MCF 10A (cell line): ENCODE measurements at regions not wholly inside any gene's neighbourhood (a gene's known extent, or its start where the extent isn't known, plus 50 kb on each side); places are given as distances from the start of the nearest gene placed in this dataset.

Experiments used
- BruUV-seq: library from RNA; stranded (reverse); fragments of 400-500 nt; replicated peaks from 2 replicates; lab custom pipeline; 2021; lab: Mats Ljungman, UMichigan
- CTCF ChIA-PET: fragments of 300-600 bp; sonication (Branson Sonifier 250); formaldehyde crosslinking; extraction: SDS; loops from one replicate; lab custom pipeline; 2021; ENCODE audit warnings: antibody characterized with exemption, inconsistent platforms; lab: Yijun Ruan, JAX
- POLR2A ChIA-PET: fragments of 300-600, 350-650 bp; sonication (Branson Sonifier 250); formaldehyde crosslinking; extraction: SDS; loops from one replicate; lab custom pipeline; 2020; ENCODE audit warnings: antibody characterized with exemption, inconsistent platforms; lab: Yijun Ruan, JAX
- DNase-seq: peaks from one replicate; pipeline ENCODE4 v3.0.0-alpha.2; 2018; ENCODE audit not compliant: unreplicated experiment
- H3K27ac Mint-ChIP-seq: one replicate; pipeline ENCODE4 v1.8.0; 2022; ENCODE audit warnings: mild to moderate bottlenecking, low read depth, mixed read lengths; ENCODE audit not compliant: unreplicated experiment
- H3K27me3 Mint-ChIP-seq: one replicate; pipeline ENCODE4 v1.8.0; 2022; ENCODE audit warnings: mixed read lengths; ENCODE audit not compliant: insufficient read depth, unreplicated experiment
- H3K36me3 Mint-ChIP-seq: one replicate; pipeline ENCODE4 v1.8.0; 2022; ENCODE audit warnings: mild to moderate bottlenecking, moderate library complexity, mixed read lengths; ENCODE audit not compliant: insufficient read depth, unreplicated experiment
- H3K4me1 Mint-ChIP-seq: one replicate; pipeline ENCODE4 v1.8.0; 2022; ENCODE audit warnings: mixed read lengths; ENCODE audit not compliant: insufficient read depth, unreplicated experiment
- H3K4me3 Mint-ChIP-seq: one replicate; pipeline ENCODE4 v1.8.0; 2022; ENCODE audit warnings: mild to moderate bottlenecking, moderate library complexity, mixed read lengths; ENCODE audit not compliant: unreplicated experiment
- H3K9me3 Mint-ChIP-seq: one replicate; pipeline ENCODE4 v1.8.0; 2022; ENCODE audit warnings: mixed read lengths; ENCODE audit not compliant: unreplicated experiment
- CTCF ChIP-seq: fragments of 200-600 bp; IDR thresholded peaks from one replicate; pipeline ENCODE4 v1.8.0; 2022; ENCODE audit warnings: antibody characterized with exemption, mild to moderate bottlenecking; ENCODE audit not compliant: unreplicated experiment
- intact Hi-C: fragments of 100-400 bp; cut with micrococcal nuclease; formaldehyde crosslinking; loops from 2 replicates; pipeline ENCODE4 v1.14.1; 2022

- POLR2A ChIA-PET = no interaction called here
- peaks cover 6% of the 10 kb centered on the region for H3K36me3 Mint-ChIP-seq
- no peak for DNase-seq
- H3K4me3 Mint-ChIP-seq = no peak overlapping the region
- H3K9me3 Mint-ChIP-seq = no peaks in the 10 kb centered on the region
- CTCF ChIA-PET = interaction anchor here (0.6 kb wide), 2 partner anchors 11 to 70 kb away, joined by 3 to 4 read pairs; no protein-coding TSS in a partner anchor
- intact Hi-C loops = no loop called here
- no peak for TF ChIP-seq CTCF
- H3K27ac Mint-ChIP-seq = no peak overlapping the region
- H3K27me3 Mint-ChIP-seq = no peaks in the 10 kb centered on the region
- no TSS peak for BruUV-seq
- H3K4me1 Mint-ChIP-seq = peaks cover 6% of the 10 kb centered on the region
Measured at GRCh38 chr12:78756936-78757335, 107.6 kb upstream of the SYT1 start.

- H3K27me3 Mint-ChIP-seq = no peaks in the 10 kb centered on the region
- DNase-seq = peak; percentile 38
- H3K4me3 Mint-ChIP-seq = no peak overlapping the region
- no TSS peak for BruUV-seq
- no peak for TF ChIP-seq CTCF
- peaks cover 6% of the 10 kb centered on the region for H3K4me1 Mint-ChIP-seq
- H3K9me3 Mint-ChIP-seq = no peaks in the 10 kb centered on the region
- intact Hi-C loops = no loop called here
- H3K36me3 Mint-ChIP-seq = no peaks in the 10 kb centered on the region
- ChIA-PET CTCF (interaction anchor here (0.7 kb wide), 1 partner anchor 78 kb away, joined by 3 read pairs; no protein-coding TSS in a partner anchor), POLR2A (no interaction called here)
- H3K27ac Mint-ChIP-seq = no peak overlapping the region
Measured at GRCh38 chr12:78759367-78759766, 105.2 kb upstream of the SYT1 start.

GRCh38 chr12:78760906-78761305 lies 103.7 kb upstream of the SYT1 start:
- ChIA-PET POLR2A (no interaction called here), CTCF (interaction anchor here (0.6 kb wide), 1 partner anchor 1333 kb away, joined by 4 read pairs; no protein-coding TSS in a partner anchor)
- no peak for DNase-seq
- H3K9me3 Mint-ChIP-seq = no peaks in the 10 kb centered on the region
- no peak overlapping the region for H3K27ac Mint-ChIP-seq
- BruUV-seq = no TSS peak
- intact Hi-C loops = no loop called here
- H3K4me1 Mint-ChIP-seq = peaks cover 6% of the 10 kb centered on the region
- H3K4me3 Mint-ChIP-seq = no peak overlapping the region
- no peaks in the 10 kb centered on the region for H3K36me3 Mint-ChIP-seq
- no peak for TF ChIP-seq CTCF
- H3K27me3 Mint-ChIP-seq = no peaks in the 10 kb centered on the region

GRCh38 chr12:78764913-78765312 lies 99.7 kb upstream of the SYT1 start:
- no peak overlapping the region for H3K4me3 Mint-ChIP-seq
- H3K27me3 Mint-ChIP-seq = no peaks in the 10 kb centered on the region
- H3K36me3 Mint-ChIP-seq = no peaks in the 10 kb centered on the region
- TF ChIP-seq CTCF = no peak
- intact Hi-C loops = no loop called here
- CTCF ChIA-PET = no interaction called here
- H3K9me3 Mint-ChIP-seq = peaks cover 6% of the 10 kb centered on the region
- no peak for DNase-seq
- no peak overlapping the region for H3K27ac Mint-ChIP-seq
- no TSS peak for BruUV-seq
- POLR2A ChIA-PET = no interaction called here
- peaks cover under 1% of the 10 kb centered on the region for H3K4me1 Mint-ChIP-seq
